LoVo (cell line): ENCODE measurements at regions not wholly inside any gene's neighbourhood (a gene's known extent, or its start where the extent isn't known, plus 50 kb on each side); places are given as distances from the start of the nearest gene placed in this dataset.
A peak's percentile ranks its signal among the peaks of the same experiment; 100 is the strongest.

Source experiments
- DNase-seq: peaks from one replicate; pipeline ENCODE4 v3.0.0-alpha.2; 2016; ENCODE audit warnings: low spot score

GRCh38 chr2:158006961-158007719 is 94.5 kb upstream of the UPP2 start:
- DNase-seq, result no peak

GRCh38 chr2:158004126-158004764 is 97.4 kb upstream of the UPP2 start:
- DNase-seq, result no peak

- DNase-seq, result no peak
Observed at GRCh38 chr2:158002079-158002478, 99.6 kb upstream of the UPP2 start.

GRCh38 chr2:157996799-157997198 is 104.9 kb upstream of the UPP2 start:
- DNase-seq, result no peak

GRCh38 chr2:157995117-157995516 is 106.6 kb upstream of the UPP2 start:
- no peak for DNase-seq

- DNase-seq, result no peak
Observed at GRCh38 chr2:157991932-157992331, 109.7 kb upstream of the UPP2 start.

- DNase-seq, result no peak
Observed at GRCh38 chr2:157990173-157990572, 111.5 kb upstream of the UPP2 start.

GRCh38 chr2:157989227-157989626 is 112.4 kb upstream of the UPP2 start:
- no peak for DNase-seq

- no peak for DNase-seq
Observed at GRCh38 chr2:157986761-157987160, 110.6 kb upstream of the ACVR1 start.

- no peak for DNase-seq
Observed at GRCh38 chr2:157984866-157985265, 108.7 kb upstream of the ACVR1 start.

- DNase-seq, result no peak
Observed at GRCh38 chr2:157980020-157980419, 103.9 kb upstream of the ACVR1 start.

- peak; percentile 18 for DNase-seq
Observed at GRCh38 chr2:157971702-157972101, 95.6 kb upstream of the ACVR1 start.

GRCh38 chr2:157967856-157968255 is 91.7 kb upstream of the ACVR1 start:
- DNase-seq, result no peak

- no peak for DNase-seq
Observed at GRCh38 chr2:157959249-157959648, 83.1 kb upstream of the ACVR1 start.

GRCh38 chr2:157957596-157957995 is 81.5 kb upstream of the ACVR1 start:
- no peak for DNase-seq

GRCh38 chr2:157952558-157952957 is 76.4 kb upstream of the ACVR1 start:
- no peak for DNase-seq

GRCh38 chr2:157948856-157949255 is 72.7 kb upstream of the ACVR1 start:
- no peak for DNase-seq

- DNase-seq, result no peak
Observed at GRCh38 chr2:157946919-157947557, 70.9 kb upstream of the ACVR1 start.

- no peak for DNase-seq
Observed at GRCh38 chr2:157940024-157940423, 63.9 kb upstream of the ACVR1 start.

GRCh38 chr2:157938556-157938955 is 62.4 kb upstream of the ACVR1 start:
- DNase-seq, result no peak

- no peak for DNase-seq
Observed at GRCh38 chr2:157936406-157936805, 60.3 kb upstream of the ACVR1 start.

GRCh38 chr2:157935378-157935906 is 59.3 kb upstream of the ACVR1 start:
- DNase-seq, result no peak
